SK-N-SH (cell line): ENCODE measurements at regions not wholly inside any gene's neighbourhood (a gene's known extent, or its start where the extent isn't known, plus 50 kb on each side); places are given as distances from the start of the nearest gene placed in this dataset.

Experiments
- CTCF ChIP-seq: fragments of 200-600 bp; sonication (generic); IDR thresholded peaks from 2 replicates; pipeline ENCODE4 v1.6.1; 2017; ENCODE audit warnings: antibody characterized with exemption, mild to moderate bottlenecking, moderate library complexity
- EP300 ChIP-seq, 2 experiments: IDR thresholded peaks; 2 replicates each; pipeline versions ENCODE4 v1.4.0 to v1.6.1; 2012; ENCODE audit warnings: borderline replicate concordance in 1 of 2, low read depth in 1 of 2, low read length in 1 of 2
- FOSL2 ChIP-seq: IDR thresholded peaks from 2 replicates; pipeline ENCODE4 v1.4.0; 2012; ENCODE audit warnings: low read depth, mild to moderate bottlenecking, moderate library complexity, borderline replicate concordance
- MXI1 ChIP-seq: IDR thresholded peaks from 2 replicates; pipeline ENCODE4 v1.6.1; 2012; ENCODE audit warnings: mild to moderate bottlenecking, low read depth, low read length, improper control_type of control experiment
- TEAD4 ChIP-seq: IDR thresholded peaks from 2 replicates; pipeline ENCODE4 v1.4.0; 2012; ENCODE audit warnings: mild to moderate bottlenecking, borderline replicate concordance; ENCODE audit not compliant: insufficient read depth

GRCh38 chr1:2903226-2903625 lies 101.7 kb upstream of the TTC34 start:
- no peak for TF ChIP-seq FOSL2
- no peak for TF ChIP-seq CTCF
- no peak for TF ChIP-seq TEAD4
- no peak for TF ChIP-seq EP300 (IDR thresholded peaks at IDR 0.05; ENCODE audit: borderline replicate concordance in 1 of 2, low read depth in 1 of 2, low read length in 1 of 2)
- no peak for TF ChIP-seq MXI1
